OCI-LY7 (cell line): ENCODE measurements at regions not wholly inside any gene's neighbourhood (a gene's known extent, or its start where the extent isn't known, plus 50 kb on each side); places are given as distances from the start of the nearest gene placed in this dataset.

Source experiments
- EZH2phosphoT487 ChIP-seq: fragments of 200-600 bp; sonication (generic); IDR thresholded peaks from 2 replicates; pipeline ENCODE4 v1.6.1; 2018; ENCODE audit warnings: low read depth, borderline replicate concordance, mild to moderate bottlenecking, mixed run types, antibody characterized with exemption, low read length, moderate library complexity, mixed read lengths
- TF ChIP-seq, protein P1 (sequence below): fragments of 200-600 bp; sonication (generic); conservative IDR thresholded peaks from 2 replicates; pipeline ENCODE4 v1.5.1; 2014; ENCODE audit warnings: mild to moderate bottlenecking, antibody characterized with exemption, low read length, moderate library complexity, mixed read lengths

DNA sequence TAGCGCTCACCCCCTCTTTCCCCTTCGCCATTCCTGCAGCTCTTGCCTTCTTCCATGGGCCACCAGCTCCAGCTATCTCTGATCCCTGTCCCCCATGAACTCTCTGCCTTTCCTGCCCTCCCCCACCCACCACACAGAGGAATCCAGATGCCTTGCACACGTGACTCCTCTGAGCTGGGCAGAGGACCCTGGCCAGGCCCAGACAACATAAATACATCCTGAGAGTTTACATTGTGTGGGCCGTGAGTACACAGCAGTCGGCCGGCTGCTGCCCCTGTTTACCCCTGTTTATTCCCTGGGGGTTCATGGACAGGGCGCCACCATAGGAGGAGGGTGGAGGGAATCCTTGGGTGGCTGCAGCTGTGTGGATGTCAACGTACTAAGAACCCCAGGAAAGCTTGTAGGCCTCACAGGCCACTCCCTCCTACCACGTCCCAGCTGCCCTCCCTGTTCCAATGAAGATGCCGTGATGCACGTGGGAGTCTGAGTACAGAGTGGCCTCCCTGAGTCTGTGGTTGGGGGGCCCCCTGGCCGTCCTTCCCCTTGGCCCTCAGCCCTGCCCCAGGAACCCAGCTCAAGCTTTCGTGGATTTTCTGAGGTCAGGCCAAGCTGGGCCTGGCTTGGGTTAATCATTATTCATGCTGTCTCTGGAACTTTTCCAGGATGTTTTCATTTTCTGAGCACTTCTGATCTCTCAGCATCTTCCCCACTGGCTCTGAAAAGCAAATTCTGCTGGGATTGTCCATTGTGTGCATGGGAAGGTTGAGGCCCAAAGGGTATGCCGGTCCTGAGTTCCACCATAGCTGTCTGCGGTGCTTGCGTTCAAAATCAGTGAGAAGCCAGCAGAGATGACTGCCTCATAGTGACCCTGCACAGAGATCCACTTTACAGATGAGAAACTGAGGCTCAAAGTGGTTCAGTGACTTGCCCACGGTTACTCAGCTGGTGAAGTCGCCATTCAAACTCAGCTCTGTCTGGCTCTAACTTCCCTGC is 136.3 kb downstream of the MRPL14 start:
- TF ChIP-seq, protein P1, sequence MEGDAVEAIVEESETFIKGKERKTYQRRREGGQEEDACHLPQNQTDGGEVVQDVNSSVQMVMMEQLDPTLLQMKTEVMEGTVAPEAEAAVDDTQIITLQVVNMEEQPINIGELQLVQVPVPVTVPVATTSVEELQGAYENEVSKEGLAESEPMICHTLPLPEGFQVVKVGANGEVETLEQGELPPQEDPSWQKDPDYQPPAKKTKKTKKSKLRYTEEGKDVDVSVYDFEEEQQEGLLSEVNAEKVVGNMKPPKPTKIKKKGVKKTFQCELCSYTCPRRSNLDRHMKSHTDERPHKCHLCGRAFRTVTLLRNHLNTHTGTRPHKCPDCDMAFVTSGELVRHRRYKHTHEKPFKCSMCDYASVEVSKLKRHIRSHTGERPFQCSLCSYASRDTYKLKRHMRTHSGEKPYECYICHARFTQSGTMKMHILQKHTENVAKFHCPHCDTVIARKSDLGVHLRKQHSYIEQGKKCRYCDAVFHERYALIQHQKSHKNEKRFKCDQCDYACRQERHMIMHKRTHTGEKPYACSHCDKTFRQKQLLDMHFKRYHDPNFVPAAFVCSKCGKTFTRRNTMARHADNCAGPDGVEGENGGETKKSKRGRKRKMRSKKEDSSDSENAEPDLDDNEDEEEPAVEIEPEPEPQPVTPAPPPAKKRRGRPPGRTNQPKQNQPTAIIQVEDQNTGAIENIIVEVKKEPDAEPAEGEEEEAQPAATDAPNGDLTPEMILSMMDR = no peak
- no peak for TF ChIP-seq EZH2phosphoT487
